Hepatocyte (in vitro differentiated cells): ENCODE measurements at regions not wholly inside any gene's neighbourhood (a gene's known extent, or its start where the extent isn't known, plus 50 kb on each side); places are given as distances from the start of the nearest gene placed in this dataset.

Experiments
- CTCF ChIP-seq: fragments of 200-600 bp; sonication (generic); IDR thresholded peaks from 2 replicates; pipeline ENCODE4 v1.5.1; 2016; ENCODE audit warnings: antibody characterized with exemption, mild to moderate bottlenecking; ENCODE audit not compliant: poor library complexity
- EZH2phosphoT487 ChIP-seq: fragments of 200-600 bp; sonication (generic); IDR thresholded peaks from one replicate; pipeline ENCODE4 v1.6.1; 2018; ENCODE audit warnings: antibody characterized with exemption, mild to moderate bottlenecking, low read depth, moderate library complexity; ENCODE audit not compliant: unreplicated experiment, severe bottlenecking

- TF ChIP-seq CTCF (no peak), EZH2phosphoT487 (no peak)
Measured at GRCh38 chr11:116132273-116132978, 628.2 kb upstream of the CADM1 start.
